CD4-positive, alpha-beta T cell treated with Interleukin-12 subunit alpha and Interleukin-12 subunit beta, for 1 hour (primary cell): ENCODE measurements at regions not wholly inside any gene's neighbourhood (a gene's known extent, or its start where the extent isn't known, plus 50 kb on each side); places are given as distances from the start of the nearest gene placed in this dataset.

Experiments used
- DNase-seq: peaks from one replicate; pipeline ENCODE4 v3.0.0-alpha.2; 2020

GRCh38 chr3:107992976-107993684 is 97.7 kb downstream of the CD47 start:
- no peak for DNase-seq

DNA sequence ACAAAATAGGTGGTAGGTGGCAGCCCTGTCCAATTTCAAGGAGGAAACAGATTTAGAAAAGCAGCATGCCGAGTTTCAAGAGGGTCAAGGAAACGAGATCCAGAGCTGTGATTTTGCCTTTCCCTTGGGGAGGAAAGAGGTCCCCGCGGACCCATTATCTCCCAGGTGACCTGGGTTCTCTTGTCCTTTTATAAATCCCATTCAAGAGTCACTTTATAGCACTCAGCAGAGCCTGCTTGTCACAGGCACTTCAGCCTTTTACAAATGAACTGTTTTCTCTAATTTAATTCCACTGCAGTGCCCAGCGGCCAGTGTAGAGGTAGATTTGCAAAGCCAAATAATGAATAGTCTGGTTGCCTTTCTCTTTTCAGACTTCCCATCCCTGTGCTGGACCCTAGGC is 99.9 kb downstream of the CD47 start:
- DNase-seq, result no peak

DNA sequence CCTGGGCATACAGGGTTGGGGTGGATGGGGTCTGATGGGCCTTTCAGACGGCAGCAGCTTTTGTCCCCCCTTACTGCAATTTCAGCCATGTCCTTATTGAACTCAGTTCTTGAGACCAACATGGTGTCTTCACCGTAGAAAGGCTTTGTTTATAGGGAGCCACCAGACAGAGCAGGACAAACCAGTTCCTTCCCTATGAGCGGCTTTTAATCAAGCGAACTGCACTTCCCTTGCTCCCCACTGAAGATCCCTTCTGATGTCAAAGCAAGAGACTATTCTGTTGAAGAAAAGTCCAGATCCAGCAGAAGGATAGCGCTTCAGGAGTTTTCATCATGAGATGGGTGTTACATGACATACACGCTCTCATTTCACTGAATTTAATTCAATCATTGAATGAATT is 100.4 kb downstream of the CD47 start:
- DNase-seq, result no peak

GRCh38 chr3:107989661-107990060 is 101.2 kb downstream of the CD47 start:
- no peak for DNase-seq

- DNase-seq, result peak; percentile 33
Observed at GRCh38 chr3:107988460-107989175, 102.2 kb downstream of the CD47 start.

DNA sequence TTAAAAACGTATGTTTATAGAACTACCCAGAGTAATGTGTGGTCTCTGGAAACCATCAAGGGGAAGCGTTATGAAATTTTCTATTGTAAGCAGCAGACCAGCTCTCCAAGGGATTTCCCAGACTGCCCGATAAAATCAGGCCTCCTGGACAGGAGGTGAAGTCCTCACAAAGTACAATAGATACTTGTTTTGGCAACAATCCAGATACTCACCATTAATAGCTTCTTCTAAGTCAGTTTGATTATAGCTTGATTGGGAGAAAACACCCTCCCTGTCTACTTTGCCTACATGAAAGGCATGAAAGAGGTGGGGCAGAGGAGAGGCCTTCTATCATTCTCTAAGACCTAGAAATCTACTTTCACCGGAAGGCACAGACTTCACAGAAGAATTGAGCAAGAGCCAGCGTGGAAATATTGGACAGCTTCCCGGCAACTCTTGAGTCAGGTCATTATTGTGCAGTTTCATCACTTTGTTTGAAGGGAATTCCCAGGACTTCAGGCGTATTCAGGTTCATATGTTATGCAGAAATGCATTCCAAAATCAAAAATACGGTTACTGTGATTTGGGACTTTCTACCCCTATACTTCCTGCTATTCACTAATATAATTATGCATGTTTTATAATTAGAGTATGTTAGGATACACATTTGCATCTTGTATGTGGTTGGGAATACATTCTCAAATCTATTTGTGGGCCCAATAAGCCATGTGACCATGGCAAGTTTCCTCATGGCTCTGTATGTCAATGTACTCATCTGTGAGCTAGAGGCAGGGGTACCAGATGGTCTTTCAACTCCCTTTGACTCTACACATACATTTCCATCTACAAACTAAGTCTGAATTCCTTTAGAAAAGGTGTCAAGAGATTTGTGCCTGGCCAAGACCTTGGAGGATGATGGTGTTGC is 103.5 kb downstream of the CD47 start:
- no peak for DNase-seq

GRCh38 chr3:107986505-107986904 is 104.3 kb downstream of the CD47 start:
- no peak for DNase-seq

GRCh38 chr3:107985496-107985895 is 105.3 kb downstream of the CD47 start:
- peak; percentile 46 for DNase-seq

DNA sequence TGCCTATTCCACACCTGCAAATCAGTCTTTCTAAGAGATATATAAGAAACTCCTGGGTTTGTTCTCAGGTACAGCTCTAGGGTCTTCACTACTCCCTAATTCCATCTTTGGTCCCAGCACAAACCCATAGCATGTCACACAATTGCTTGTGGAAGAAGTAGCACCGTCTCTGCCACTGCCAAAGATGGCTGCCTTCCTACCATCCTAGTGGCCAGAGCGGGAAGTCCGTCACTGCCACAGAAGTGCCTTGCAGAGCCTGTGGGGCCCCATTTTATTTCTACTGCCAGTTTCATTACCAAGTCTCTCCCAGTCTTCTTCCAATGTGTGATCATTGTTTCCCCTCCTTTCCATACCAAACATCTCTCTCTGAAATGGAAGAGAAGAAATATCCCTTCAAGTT is 107.6 kb downstream of the CD47 start:
- DNase-seq, result no peak

GRCh38 chr3:107982165-107982564 is 108.7 kb downstream of the CD47 start:
- DNase-seq, result no peak

- DNase-seq, result no peak
Observed at GRCh38 chr3:107981471-107982111, 109.2 kb downstream of the CD47 start.

GRCh38 chr3:107979538-107979937 is 111.3 kb downstream of the CD47 start:
- DNase-seq, result no peak

DNA sequence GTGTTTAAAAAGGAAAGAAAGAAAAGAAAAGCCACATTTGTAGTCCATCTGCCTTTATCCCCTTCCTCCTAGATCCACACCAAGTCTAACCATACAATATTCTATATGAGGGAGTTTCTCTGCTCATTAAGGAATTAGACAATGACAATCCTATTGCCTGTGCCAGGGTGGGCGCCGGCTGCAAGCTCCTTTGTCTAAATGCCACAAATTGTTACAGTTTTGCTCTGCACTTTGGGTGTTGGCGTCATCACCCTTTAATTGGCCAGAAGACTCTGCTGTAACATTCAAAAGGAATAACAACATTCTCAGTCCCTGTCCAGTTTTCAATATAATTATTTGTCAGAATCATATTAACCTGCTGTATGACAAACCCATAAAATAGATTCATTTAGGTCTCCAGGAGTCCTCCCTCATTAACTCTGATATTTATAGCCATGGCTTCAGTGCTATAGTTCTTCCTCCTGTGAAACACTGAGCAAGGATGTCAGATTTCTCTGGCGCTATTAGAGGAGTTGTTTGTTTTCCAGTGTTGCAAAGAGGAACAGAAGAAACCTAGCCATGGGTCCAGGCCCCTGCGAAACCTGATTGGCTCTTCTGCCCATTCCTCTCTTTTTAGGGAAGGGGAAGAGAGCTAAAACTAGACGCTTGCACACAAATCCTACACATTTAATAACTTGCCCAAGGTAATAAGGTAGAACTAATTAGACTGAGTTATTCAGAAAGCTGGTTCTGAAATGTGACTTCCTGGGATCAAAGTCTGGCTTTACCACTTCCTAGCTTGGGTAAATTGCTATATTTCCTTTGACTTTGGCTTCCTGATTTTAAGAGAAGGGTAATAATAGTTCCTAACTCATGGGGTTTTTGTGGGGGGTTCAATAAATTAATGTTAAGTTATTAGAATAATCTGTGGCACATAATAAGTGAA is 112.4 kb downstream of the CD47 start:
- DNase-seq, result peak; percentile 17

DNA sequence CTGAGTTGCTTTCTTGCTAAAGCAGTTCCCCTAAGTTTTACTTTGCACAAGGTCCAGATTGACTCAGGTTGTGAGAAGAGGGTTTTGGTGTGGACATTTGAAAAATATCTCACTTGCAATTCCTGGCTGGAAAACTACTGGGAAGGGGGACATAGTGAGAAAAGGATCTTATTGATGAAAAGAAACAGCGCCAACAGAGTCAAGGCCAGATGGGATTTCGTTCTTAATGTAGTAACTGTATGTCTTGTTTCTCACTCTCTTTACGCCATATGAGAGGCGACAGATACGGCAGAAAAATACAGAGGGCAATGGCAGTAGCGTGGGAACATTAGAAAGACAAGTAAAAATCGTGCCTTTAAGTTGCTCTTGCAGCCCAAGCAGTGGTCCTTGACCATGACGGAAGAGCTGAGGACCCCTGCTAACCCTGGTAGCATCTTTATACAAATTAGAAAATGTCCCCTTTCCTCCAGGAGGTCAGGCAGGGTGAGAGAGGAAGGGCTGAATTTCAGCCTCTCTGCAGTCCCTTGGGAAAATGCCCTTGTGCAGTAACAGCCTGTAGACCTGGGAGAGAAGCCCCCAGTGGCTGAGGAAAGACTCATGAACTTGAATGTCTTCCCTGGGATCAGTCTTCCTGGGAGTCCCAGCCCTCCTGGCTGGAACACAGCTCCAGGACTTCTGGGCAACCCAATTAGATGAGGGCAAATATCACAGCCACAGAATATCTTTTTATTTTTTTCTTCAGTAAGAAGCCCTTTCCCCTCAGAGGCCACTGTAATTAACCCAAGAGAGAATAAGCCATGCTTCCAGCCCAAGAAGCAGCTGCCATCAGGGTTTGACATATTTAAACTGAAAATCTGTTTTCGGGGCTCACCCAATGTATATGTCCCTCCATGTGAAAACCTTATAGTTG is 113.4 kb downstream of the CD47 start:
- no peak for DNase-seq

DNA sequence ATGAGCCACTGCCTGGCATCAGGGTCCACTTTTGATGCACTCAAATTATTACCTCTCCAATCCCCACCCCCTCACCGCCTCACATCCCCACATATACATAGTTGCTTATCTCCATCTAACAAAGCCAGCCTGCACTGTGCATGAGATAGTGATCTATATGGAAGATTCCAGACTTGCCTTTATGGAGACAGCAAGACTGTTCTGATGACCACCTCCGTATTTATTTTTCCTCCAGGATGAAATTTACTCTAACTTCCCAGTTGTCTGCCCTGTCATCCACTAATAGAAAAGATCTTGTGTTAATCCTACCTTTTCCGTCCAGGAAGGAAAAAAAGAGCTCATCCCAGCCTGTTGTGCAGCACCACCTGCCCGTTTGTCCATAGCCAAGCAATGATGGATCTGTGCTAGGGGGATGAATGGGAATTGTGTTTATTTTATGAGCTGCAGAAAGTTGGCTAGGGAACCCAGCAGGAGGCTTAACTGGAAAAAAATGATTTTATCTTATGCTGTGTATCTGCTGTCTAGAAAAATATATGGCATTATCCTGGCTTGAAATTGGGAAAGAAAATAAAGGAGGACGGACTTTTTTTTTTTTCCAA is 114.5 kb downstream of the CD47 start:
- no peak for DNase-seq

- DNase-seq, result peak; percentile 11
Observed at GRCh38 chr3:107975529-107976201, 115.2 kb downstream of the CD47 start.

DNA sequence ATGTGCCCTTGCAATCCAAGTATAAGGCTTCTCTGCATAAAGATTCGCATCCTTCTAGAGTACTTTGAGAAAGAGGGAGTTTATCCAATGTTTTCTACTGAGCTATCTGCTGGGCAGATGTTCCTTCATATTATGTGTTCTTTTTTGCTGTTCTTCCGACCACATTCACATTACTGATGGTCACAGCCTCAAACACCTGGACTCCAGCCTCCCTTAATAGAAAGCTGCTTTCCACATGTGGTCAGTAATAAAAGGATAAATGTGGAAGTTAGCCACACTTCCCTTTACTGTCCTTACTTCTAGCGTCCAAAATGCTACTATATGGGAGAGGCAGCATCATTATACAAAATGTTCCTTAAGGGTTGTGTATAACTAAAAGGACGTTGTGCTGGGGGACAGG is 116.9 kb downstream of the CD47 start:
- no peak for DNase-seq

DNA sequence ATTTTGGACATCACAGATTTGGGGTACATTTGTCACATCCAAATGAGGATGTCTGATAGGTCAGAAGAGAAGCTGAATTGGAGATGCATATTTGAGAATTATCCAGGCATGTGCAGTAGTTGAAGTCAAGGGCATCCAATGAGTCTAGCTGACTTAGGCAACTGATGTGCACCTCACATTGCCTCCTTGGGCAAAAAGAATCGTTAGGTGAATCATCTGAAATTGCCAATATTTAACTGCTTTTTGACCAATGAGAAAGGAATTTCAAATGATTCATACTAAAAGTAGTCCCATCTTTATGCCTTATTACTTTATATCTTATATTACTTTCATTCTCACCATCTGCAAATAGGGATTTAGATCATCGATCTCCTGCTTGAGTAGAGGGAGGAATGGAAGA is 117.7 kb downstream of the CD47 start:
- no peak for DNase-seq

GRCh38 chr3:107970993-107971580 is 119.7 kb downstream of the CD47 start:
- DNase-seq, result no peak
